Tibial nerve (tissue), 4 donors: ENCODE measurements at regions not wholly inside any gene's neighbourhood (a gene's known extent, or its start where the extent isn't known, plus 50 kb on each side); places are given as distances from the start of the nearest gene placed in this dataset.

Experiments
- DNase-seq, 2 donors: peaks; one replicate each; pipeline ENCODE4 v3.0.0-alpha.2; 2019; ENCODE audit warnings: low spot score in 2 of 2
- H3K27ac ChIP-seq, 4 donors: fragments of 200-600 bp; sonication (generic) in 3 of 4; one replicate each; pipeline ENCODE4 v1.5.1; 2017 to 2019; ENCODE audit warnings: mild to moderate bottlenecking in 1 of 4
- H3K27me3 ChIP-seq, 2 donors: fragments of 200-600 bp; sonication (generic) in 1 of 2; one replicate each; pipeline versions ENCODE4 v1.5.1 to v1.6.0; 2017 to 2019
- H3K36me3 ChIP-seq, 3 donors: fragments of 200-600 bp; sonication (generic); one replicate each; pipeline ENCODE4 v1.5.1; 2018 to 2019
- H3K4me1 ChIP-seq, 4 donors: fragments of 200-600 bp; sonication (generic) in 3 of 4; one replicate each; pipeline ENCODE4 v1.5.1; 2017 to 2019
- H3K4me3 ChIP-seq, 4 donors: fragments of 200-600 bp; sonication (generic) in 3 of 4; one replicate each; pipeline ENCODE4 v1.5.1; 2017 to 2019; ENCODE audit warnings: mild to moderate bottlenecking in 1 of 4, moderate library complexity in 1 of 4
- H3K9me3 ChIP-seq, 4 donors: fragments of 200-600 bp; sonication (generic) in 3 of 4; one replicate each; pipeline ENCODE4 v1.5.1; 2017 to 2019
- CTCF ChIP-seq, 5 experiments: fragments of 200-600 bp in 3 of 5; fragments of 450-650 bp in 2 of 5; sonication (generic) in 3 of 5; IDR thresholded peaks; one replicate each; pipeline ENCODE4 v1.5.1; 2016 to 2019; ENCODE audit warnings: antibody characterized with exemption in 5 of 5, mild to moderate bottlenecking in 3 of 5, moderate library complexity in 2 of 5
- EP300 ChIP-seq, 2 donors: sonication (generic); formaldehyde crosslinking; IDR thresholded peaks; one replicate each; pipeline ENCODE4 v1.6.1; 2017; ENCODE audit warnings: antibody characterized with exemption in 2 of 2, mild to moderate bottlenecking in 1 of 2
- POLR2A ChIP-seq, 2 donors: fragments of 450-650 bp; IDR thresholded peaks; one replicate each; pipeline ENCODE4 v1.6.1; 2017; ENCODE audit warnings: antibody characterized with exemption in 2 of 2, mild to moderate bottlenecking in 2 of 2, moderate library complexity in 2 of 2
- WGBS, 2 donors: methylation state at CpG; one replicate each; pipeline ENCODE4 v1.1.5; 2018; 5-methylcytosine and 5-hydroxymethylcytosine counted together

DNA sequence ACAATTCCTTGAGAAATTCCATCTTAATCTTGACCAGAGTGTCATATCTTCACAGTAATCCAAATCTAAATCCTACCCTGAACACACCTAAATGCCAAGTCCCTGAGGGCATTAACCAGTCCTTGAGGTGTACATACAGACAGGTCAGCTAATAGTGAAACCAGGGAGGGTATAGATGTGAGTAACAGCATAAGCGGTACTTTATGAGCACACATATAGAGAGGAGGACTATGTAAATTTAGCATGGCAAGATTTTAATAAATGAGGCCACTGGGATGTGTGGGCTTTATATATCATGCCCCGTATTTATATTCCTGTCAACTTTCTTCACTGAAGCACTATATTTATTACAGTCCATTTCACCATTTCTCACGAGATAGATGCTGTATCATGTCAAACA, 80.2 kb downstream of the GP2 start:
- Histone ChIP-seq H3K4me1 (no peaks in the 10 kb centered on the region), H3K27me3 (no peaks in the 10 kb centered on the region), H3K27ac (no peak overlapping the region), H3K4me3 (no peak overlapping the region), H3K36me3 (no peaks in the 10 kb centered on the region), H3K9me3 (no peaks in the 10 kb centered on the region)
- DNase-seq = no peak
- TF ChIP-seq POLR2A (IDR thresholded peaks at IDR 0.05) = no peak
- TF ChIP-seq EP300 (IDR thresholded peaks at IDR 0.05) = no peak
- TF ChIP-seq CTCF (IDR thresholded peaks at IDR 0.05) = no peak
- WGBS, 2 donors = 66 to 74% methylated on average over 3 of the region's 3 CpGs

DNA sequence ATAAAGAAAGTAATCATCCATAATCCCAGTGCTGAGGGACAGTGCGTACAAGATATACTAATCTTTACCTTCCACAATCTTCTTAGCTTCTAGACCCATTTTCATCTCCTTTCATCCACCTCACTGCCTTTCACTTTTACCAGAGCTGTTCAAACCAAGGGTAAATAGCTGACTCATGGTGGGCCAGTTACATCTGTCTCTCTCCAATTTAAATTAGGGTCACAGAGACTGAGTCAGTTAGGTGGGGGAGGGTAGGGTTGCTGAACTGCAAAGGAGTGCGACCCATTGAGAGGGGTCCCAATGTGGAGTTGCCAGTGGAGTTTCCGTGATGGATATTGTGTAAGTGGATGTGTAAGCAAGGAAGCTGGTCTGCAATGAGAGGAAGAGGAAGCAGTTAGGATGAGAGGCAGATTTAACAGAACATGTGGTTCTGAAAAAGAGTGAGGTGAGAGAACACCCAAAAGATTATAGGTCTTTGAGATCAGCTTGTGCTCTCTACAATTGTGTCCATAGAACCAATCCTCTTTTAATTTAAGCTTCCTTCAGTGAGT, 83.5 kb downstream of the GP2 start:
- Histone ChIP-seq H3K4me1 (no peaks in the 10 kb centered on the region), H3K27ac (no peak overlapping the region), H3K4me3 (no peak overlapping the region), H3K27me3 (no peaks in the 10 kb centered on the region), H3K36me3 (no peaks in the 10 kb centered on the region), H3K9me3 (no peaks in the 10 kb centered on the region)
- WGBS, 2 donors = 42 to 55% methylated on average over 3 of the region's 3 CpGs
- no peak for DNase-seq
- no peak for TF ChIP-seq EP300 (IDR thresholded peaks at IDR 0.05)
- no peak for TF ChIP-seq POLR2A (IDR thresholded peaks at IDR 0.05)
- no peak for TF ChIP-seq CTCF (IDR thresholded peaks at IDR 0.05)

GRCh38 chr16:20242568-20243255, 84.6 kb downstream of the GP2 start:
- no peaks in the 10 kb centered on the region for H3K9me3 ChIP-seq
- no peaks in the 10 kb centered on the region for H3K27me3 ChIP-seq
- no peaks in the 10 kb centered on the region for H3K4me1 ChIP-seq
- H3K4me3 ChIP-seq = no peak overlapping the region
- TF ChIP-seq CTCF (IDR thresholded peaks at IDR 0.05) = no peak
- no peak for TF ChIP-seq EP300 (IDR thresholded peaks at IDR 0.05)
- TF ChIP-seq POLR2A (IDR thresholded peaks at IDR 0.05) = no peak
- 56 to 73% methylated on average over 3 of the region's 3 CpGs for WGBS, 2 donors
- DNase-seq = no peak
- no peaks in the 10 kb centered on the region for H3K36me3 ChIP-seq
- H3K27ac ChIP-seq = no peak overlapping the region

DNA sequence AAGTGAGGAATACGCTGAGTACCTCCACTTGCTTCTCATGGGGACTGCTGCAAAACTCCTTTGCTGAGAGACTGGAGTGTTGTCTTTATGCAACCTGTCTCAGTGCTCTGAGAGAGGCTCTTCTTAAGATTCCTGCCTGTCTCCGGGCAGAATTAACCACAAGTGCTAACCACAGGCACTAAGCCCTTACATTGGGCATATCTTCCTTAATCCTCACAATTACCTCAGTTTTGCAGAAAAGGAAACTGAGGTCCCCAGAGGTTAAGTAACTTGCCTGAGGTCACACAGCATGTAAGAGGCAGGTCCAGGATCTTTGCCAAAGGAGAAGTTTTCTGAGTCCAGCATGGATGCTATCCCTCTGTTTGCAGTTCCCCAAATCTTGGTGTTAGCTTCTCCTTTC, 86.0 kb downstream of the GP2 start:
- no peak for DNase-seq
- Histone ChIP-seq H3K4me3 (no peak overlapping the region), H3K4me1 (no peaks in the 10 kb centered on the region), H3K27me3 (no peaks in the 10 kb centered on the region), H3K9me3 (no peaks in the 10 kb centered on the region), H3K36me3 (no peaks in the 10 kb centered on the region), H3K27ac (no peak overlapping the region)
- 54 to 74% methylated on average over 2 of the region's 2 CpGs for WGBS, 2 donors
- TF ChIP-seq EP300 (IDR thresholded peaks at IDR 0.05) = no peak
- no peak for TF ChIP-seq CTCF (IDR thresholded peaks at IDR 0.05)
- TF ChIP-seq POLR2A (IDR thresholded peaks at IDR 0.05) = no peak

DNA sequence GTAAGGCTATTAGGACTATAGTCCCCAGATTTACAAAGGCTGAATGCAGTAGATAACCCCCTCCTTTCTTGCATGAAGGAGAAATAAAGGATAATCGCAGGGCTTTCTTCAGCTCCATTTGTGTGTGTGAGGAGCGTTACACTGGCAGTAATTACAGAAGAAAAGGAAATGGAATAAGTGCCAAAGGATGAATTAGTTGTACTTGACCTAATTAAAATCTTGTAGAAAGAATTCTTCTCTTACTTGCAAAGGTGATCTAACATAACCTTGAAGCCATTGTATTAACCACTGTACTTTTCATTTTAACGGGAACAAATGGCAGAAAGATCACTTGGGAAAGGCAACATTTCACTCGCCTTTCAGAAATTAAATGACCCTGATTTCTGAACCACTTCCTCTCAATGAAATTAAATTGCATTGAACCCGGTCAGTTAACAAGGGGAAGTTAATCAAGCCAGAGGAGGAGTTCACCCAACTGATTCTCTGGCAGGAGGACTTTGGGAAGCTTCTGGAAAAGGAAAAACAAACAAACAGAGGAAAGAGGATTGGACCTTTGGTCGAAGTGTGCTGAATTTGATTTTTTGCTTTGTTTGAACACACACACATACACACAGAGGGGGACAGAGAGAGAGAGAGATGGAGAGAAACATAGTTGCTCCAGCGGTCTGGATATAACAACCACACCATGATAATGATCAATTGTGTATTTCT, 90.6 kb downstream of the GP2 start:
- H3K9me3 ChIP-seq = no peaks in the 10 kb centered on the region
- TF ChIP-seq CTCF (IDR thresholded peaks at IDR 0.05) (no peak), POLR2A (IDR thresholded peaks at IDR 0.05) (no peak), EP300 (IDR thresholded peaks at IDR 0.05) (no peak)
- no peak overlapping the region for H3K27ac ChIP-seq
- DNase-seq = no peak
- WGBS, 2 donors = 63 to 64% methylated on average over 7 of the region's 7 CpGs
- H3K27me3 ChIP-seq = no peaks in the 10 kb centered on the region
- no peaks in the 10 kb centered on the region for H3K36me3 ChIP-seq
- H3K4me1 ChIP-seq = no peaks in the 10 kb centered on the region
- no peak overlapping the region for H3K4me3 ChIP-seq
